Cardiac fibroblast (primary cell): ENCODE measurements at regions not wholly inside any gene's neighbourhood (a gene's known extent, or its start where the extent isn't known, plus 50 kb on each side); places are given as distances from the start of the nearest gene placed in this dataset.

Experiments used
- DNase-seq, 2 donors: peaks; one replicate each; pipeline versions ENCODE4 v3.0.0 to v3.0.0-alpha.2; 2010; ENCODE audit warnings: low read depth in 2 of 2
- H3K4me3 ChIP-seq, 2 donors: replicated peaks in 1 of 2; 1 replicate in 1 of 2; 2 replicates in 1 of 2; pipeline ENCODE4 v1.5.1; 2011; ENCODE audit warnings: low read depth in 2 of 2, low read length in 2 of 2, mild to moderate bottlenecking in 2 of 2, moderate library complexity in 1 of 2
- CTCF ChIP-seq: IDR thresholded peaks from one replicate; pipeline ENCODE4 v1.5.1; 2011; ENCODE audit warnings: low read depth, mild to moderate bottlenecking, low read length, inconsistent platforms

GRCh38 chr9:13567833-13568232 lies 288.3 kb upstream of the MPDZ start:
- no peak for TF ChIP-seq CTCF
- peak in 1 of 2 donors; percentile 31 for DNase-seq
- no peak overlapping the region for H3K4me3 ChIP-seq

GRCh38 chr9:13557746-13558145 lies 278.3 kb upstream of the MPDZ start:
- no peak for TF ChIP-seq CTCF
- no peak for DNase-seq
- H3K4me3 ChIP-seq: no peak overlapping the region

- DNase-seq: no peak
- no peak for TF ChIP-seq CTCF
- H3K4me3 ChIP-seq: no peak overlapping the region
Observed at GRCh38 chr9:13556656-13557055, 277.2 kb upstream of the MPDZ start.

- no peak overlapping the region for H3K4me3 ChIP-seq
- TF ChIP-seq CTCF: no peak
- DNase-seq: no peak
Observed at GRCh38 chr9:13555989-13556500, 276.6 kb upstream of the MPDZ start.

GRCh38 chr9:13555516-13555915 lies 276.0 kb upstream of the MPDZ start:
- no peak for TF ChIP-seq CTCF
- no peak for DNase-seq
- H3K4me3 ChIP-seq: no peak overlapping the region

GRCh38 chr9:13554626-13555025 lies 275.1 kb upstream of the MPDZ start:
- no peak for DNase-seq
- no peak for TF ChIP-seq CTCF
- no peak overlapping the region for H3K4me3 ChIP-seq

GRCh38 chr9:13552606-13553215 lies 273.2 kb upstream of the MPDZ start:
- H3K4me3 ChIP-seq: no peak overlapping the region
- no peak for TF ChIP-seq CTCF
- DNase-seq: no peak
